Testis (tissue), 2 donors: ENCODE measurements at regions not wholly inside any gene's neighbourhood (a gene's known extent, or its start where the extent isn't known, plus 50 kb on each side); places are given as distances from the start of the nearest gene placed in this dataset.

Experiments
- DNase-seq: peaks from one replicate; pipeline ENCODE4 v3.0.0-alpha.2; 2019
- H3K27ac ChIP-seq, 2 donors: fragments of 200-600 bp; sonication (generic); one replicate each; pipeline ENCODE4 v1.5.1; 2019
- H3K27me3 ChIP-seq: fragments of 200-600 bp; sonication (generic); one replicate; pipeline ENCODE4 v1.5.1; 2019
- H3K36me3 ChIP-seq: fragments of 200-600 bp; sonication (generic); one replicate; pipeline ENCODE4 v1.5.1; 2017; ENCODE audit warnings: low read depth; ENCODE audit errors: missing control alignments
- H3K4me1 ChIP-seq: fragments of 200-600 bp; sonication (generic); one replicate; pipeline ENCODE4 v1.5.1; 2019
- H3K4me3 ChIP-seq, 2 donors: fragments of 200-600 bp; sonication (generic); one replicate each; pipeline ENCODE4 v1.5.1; 2017 to 2019
- H3K9me3 ChIP-seq: fragments of 200-600 bp; sonication (generic); one replicate; pipeline ENCODE4 v1.5.1; 2017
- POLR2A ChIP-seq: fragments of 450-650 bp; IDR thresholded peaks from one replicate; pipeline ENCODE4 v1.6.1; 2017; ENCODE audit warnings: antibody characterized with exemption, mild to moderate bottlenecking, moderate library complexity
- WGBS, 2 donors: methylation state at CpG; one replicate each; pipeline ENCODE4 v1.1.5; 2018; 5-methylcytosine and 5-hydroxymethylcytosine counted together
- intact Hi-C: fragments of 100-400 bp; cut with DNase I; formaldehyde crosslinking; loops from one replicate; pipeline ENCODE4 v1.15.1; 2023; ENCODE audit warnings: low total_unique reads
- TF ChIP-seq, protein P1 (sequence below), 3 experiments: fragments of 450-650 bp in 2 of 3; fragments of 200-600 bp in 1 of 3; sonication (generic) in 1 of 3; IDR thresholded peaks; one replicate each; pipeline ENCODE4 v1.5.1; 2016 to 2019; ENCODE audit warnings: antibody characterized with exemption in 3 of 3, mild to moderate bottlenecking in 2 of 3, moderate library complexity in 1 of 3

DNA sequence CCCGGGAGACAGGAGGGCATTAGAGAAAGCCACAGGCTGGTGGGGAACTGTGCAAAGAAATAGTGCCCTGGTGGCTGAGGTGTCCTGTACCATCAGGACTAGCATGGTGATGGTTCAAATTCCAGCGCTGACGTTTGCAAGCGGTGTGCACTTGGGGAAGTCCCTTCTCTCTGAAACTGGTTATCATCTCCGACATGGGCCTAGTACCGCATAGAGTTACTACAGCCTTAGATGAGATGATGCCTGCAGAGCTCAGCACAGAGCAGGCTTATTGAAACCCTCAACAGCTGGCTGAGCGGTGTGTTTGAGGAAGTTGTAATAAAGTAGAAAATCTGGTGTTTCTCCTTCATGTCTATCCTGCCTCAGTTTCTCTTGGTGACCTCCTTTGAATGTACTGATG lies 136.7 kb upstream of the WSCD1 start:
- Histone ChIP-seq H3K4me1 (no peaks in the 10 kb centered on the region), H3K9me3 (no peaks in the 10 kb centered on the region), H3K36me3 (no peaks in the 10 kb centered on the region), H3K4me3 (no peak overlapping the region), H3K27me3 (no peaks in the 10 kb centered on the region), H3K27ac (no peak overlapping the region)
- intact Hi-C loops, result no loop called here
- DNase-seq, result no peak
- 77 to 82% methylated on average over 7 of the region's 7 CpGs for WGBS, 2 donors
- TF ChIP-seq POLR2A, result no peak
- TF ChIP-seq, protein P1, sequence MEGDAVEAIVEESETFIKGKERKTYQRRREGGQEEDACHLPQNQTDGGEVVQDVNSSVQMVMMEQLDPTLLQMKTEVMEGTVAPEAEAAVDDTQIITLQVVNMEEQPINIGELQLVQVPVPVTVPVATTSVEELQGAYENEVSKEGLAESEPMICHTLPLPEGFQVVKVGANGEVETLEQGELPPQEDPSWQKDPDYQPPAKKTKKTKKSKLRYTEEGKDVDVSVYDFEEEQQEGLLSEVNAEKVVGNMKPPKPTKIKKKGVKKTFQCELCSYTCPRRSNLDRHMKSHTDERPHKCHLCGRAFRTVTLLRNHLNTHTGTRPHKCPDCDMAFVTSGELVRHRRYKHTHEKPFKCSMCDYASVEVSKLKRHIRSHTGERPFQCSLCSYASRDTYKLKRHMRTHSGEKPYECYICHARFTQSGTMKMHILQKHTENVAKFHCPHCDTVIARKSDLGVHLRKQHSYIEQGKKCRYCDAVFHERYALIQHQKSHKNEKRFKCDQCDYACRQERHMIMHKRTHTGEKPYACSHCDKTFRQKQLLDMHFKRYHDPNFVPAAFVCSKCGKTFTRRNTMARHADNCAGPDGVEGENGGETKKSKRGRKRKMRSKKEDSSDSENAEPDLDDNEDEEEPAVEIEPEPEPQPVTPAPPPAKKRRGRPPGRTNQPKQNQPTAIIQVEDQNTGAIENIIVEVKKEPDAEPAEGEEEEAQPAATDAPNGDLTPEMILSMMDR (IDR thresholded peaks at IDR 0.05), result no peak

GRCh38 chr17:5941258-5941657 lies 128.9 kb upstream of the WSCD1 start:
- WGBS, 2 donors, result 85 to 92% methylated on average over 4 to 5 of the region's 5 CpGs
- intact Hi-C loops, result no loop called here
- H3K4me1 ChIP-seq, result no peaks in the 10 kb centered on the region
- no peak overlapping the region for H3K27ac ChIP-seq
- no peaks in the 10 kb centered on the region for H3K27me3 ChIP-seq
- H3K36me3 ChIP-seq, result no peaks in the 10 kb centered on the region
- no peak for TF ChIP-seq POLR2A
- TF ChIP-seq, protein P1 (IDR thresholded peaks at IDR 0.05), result no peak
- H3K9me3 ChIP-seq, result no peaks in the 10 kb centered on the region
- no peak overlapping the region for H3K4me3 ChIP-seq
- DNase-seq, result no peak

DNA sequence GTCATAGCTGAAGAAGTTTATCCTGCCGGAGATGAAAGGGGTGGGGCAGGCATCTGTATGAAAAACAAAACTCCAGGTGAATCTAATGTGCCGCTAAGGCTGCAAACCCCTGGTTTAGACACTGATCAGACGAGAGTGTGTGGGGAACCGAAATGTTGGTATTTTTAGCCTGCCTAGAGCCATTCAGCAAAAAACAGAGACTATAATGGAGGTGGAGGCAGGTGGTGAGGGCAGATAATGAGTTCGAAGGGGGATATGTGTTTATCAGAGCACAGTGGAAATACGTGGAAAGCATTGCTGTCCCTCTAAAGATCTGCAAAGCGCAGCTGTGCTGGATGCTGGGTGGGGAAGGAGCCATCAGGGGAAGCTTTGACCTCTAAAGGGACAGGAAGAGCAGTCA lies 127.5 kb upstream of the WSCD1 start:
- H3K36me3 ChIP-seq, result no peaks in the 10 kb centered on the region
- H3K4me1 ChIP-seq, result no peaks in the 10 kb centered on the region
- 39 to 43% methylated on average over 7 of the region's 7 CpGs for WGBS, 2 donors
- no peak overlapping the region for H3K27ac ChIP-seq
- H3K27me3 ChIP-seq, result no peaks in the 10 kb centered on the region
- no peak for DNase-seq
- H3K4me3 ChIP-seq, result no peak overlapping the region
- TF ChIP-seq, protein P1 (IDR thresholded peaks at IDR 0.05), result no peak
- H3K9me3 ChIP-seq, result no peaks in the 10 kb centered on the region
- intact Hi-C loops, result no loop called here

- no peak for TF ChIP-seq POLR2A
- TF ChIP-seq, protein P1 (IDR thresholded peaks at IDR 0.05), result no peak
- Histone ChIP-seq H3K4me3 (no peak overlapping the region), H3K27ac (no peak overlapping the region), H3K27me3 (no peaks in the 10 kb centered on the region), H3K9me3 (no peaks in the 10 kb centered on the region), H3K4me1 (no peaks in the 10 kb centered on the region), H3K36me3 (no peaks in the 10 kb centered on the region)
- no peak for DNase-seq
- 21 to 24% methylated on average over 7 of the region's 7 CpGs for WGBS, 2 donors
- intact Hi-C loops, result no loop called here
These were observed 126.9 kb upstream of the WSCD1 start for GRCh38 chr17:5943232-5943631.

- Histone ChIP-seq H3K27ac (no peak overlapping the region), H3K9me3 (no peaks in the 10 kb centered on the region), H3K36me3 (no peaks in the 10 kb centered on the region), H3K4me1 (no peaks in the 10 kb centered on the region), H3K4me3 (no peak overlapping the region), H3K27me3 (no peaks in the 10 kb centered on the region)
- intact Hi-C loops, result no loop called here
- TF ChIP-seq, protein P1 (IDR thresholded peaks at IDR 0.05), result no peak
- no peak for TF ChIP-seq POLR2A
- WGBS, 2 donors, result 68 to 76% methylated on average over 6 of the region's 6 CpGs
- DNase-seq, result no peak
These were observed 126.2 kb upstream of the WSCD1 start for GRCh38 chr17:5943982-5944381.
